ENCODE measurements at regions not wholly inside any gene's neighbourhood (a gene's known extent, or its start where the extent isn't known, plus 50 kb on each side); places are given as distances from the start of the nearest gene placed in this dataset.

- TF ChIP-seq CHD7 (IDR thresholded peaks at IDR 0.05; ENCODE audit: insufficient replicate concordance, low read length), result no peak
- TF ChIP-seq MAFK (IDR thresholded peaks at IDR 0.05; ENCODE audit: low read depth, low read length), result no peak
- TF ChIP-seq ZNF274 (IDR thresholded peaks at IDR 0.05; ENCODE audit: borderline replicate concordance, extremely low read depth, low read length), result no peak
- no peak for TF ChIP-seq JUND (IDR thresholded peaks at IDR 0.05; ENCODE audit: low read length)
- no peak for TF ChIP-seq KDM5A (IDR thresholded peaks at IDR 0.05; ENCODE audit: low read length)
- TF ChIP-seq RXRA (IDR thresholded peaks at IDR 0.05; ENCODE audit: insufficient read depth, low read depth, low read length), result no peak
- no peak for TF ChIP-seq SIN3A (conservative IDR thresholded peaks at IDR 0.05 in 1 of 2, IDR thresholded peaks at IDR 0.05 in 1 of 2; ENCODE audit: low read depth in 1 of 2, low read length in 2 of 2)
- TF ChIP-seq RBBP5 (IDR thresholded peaks at IDR 0.05; ENCODE audit: borderline replicate concordance, low read depth, low read length), result no peak
- no peak for TF ChIP-seq POLR2A (IDR thresholded peaks at IDR 0.05; ENCODE audit: control extremely low read depth in 1 of 2, low read depth in 2 of 2, low read length in 2 of 2)
- no peak for TF ChIP-seq RAD21 (IDR thresholded peaks at IDR 0.05 in 1 of 2, conservative IDR thresholded peaks at IDR 0.05 in 1 of 2; ENCODE audit: low read depth in 2 of 2, low read length in 2 of 2)
Observed at GRCh38 chr5:58378613-58379390, 81.1 kb downstream of the PLK2 start (continued).

Data from H1 (cell line).